GM19467 (cell line): ENCODE measurements at regions not wholly inside any gene's neighbourhood (a gene's known extent, or its start where the extent isn't known, plus 50 kb on each side); places are given as distances from the start of the nearest gene placed in this dataset.
"Not testable (repeated sequence)": the region's sequence is repeated elsewhere in the genome, so short reads cannot be mapped to it uniquely, and the experiment has no call there.

Source experiments
- ATAC-seq: cut with Tn5 transposase; IDR thresholded peaks from one replicate; pipeline ENCODE4 v1.9.1; 2021; ENCODE audit warnings: mild to moderate bottlenecking, moderate library complexity; ENCODE audit not compliant: unreplicated experiment

GRCh38 chr21:27860314-27860955, 893.5 kb upstream of the ADAMTS5 start:
- not testable (repeated sequence) for ATAC-seq

- not testable (repeated sequence) for ATAC-seq
Measured at GRCh38 chr21:27858053-27858825, 891.4 kb upstream of the ADAMTS5 start.

- ATAC-seq = not testable (repeated sequence)
Measured at GRCh38 chr21:27856988-27857387, 890.1 kb upstream of the ADAMTS5 start.

- ATAC-seq = no peak
Measured at GRCh38 chr21:27841084-27841672, 874.3 kb upstream of the ADAMTS5 start.

- no peak for ATAC-seq
Measured at GRCh38 chr21:27840262-27840661, 873.4 kb upstream of the ADAMTS5 start.

- ATAC-seq = no peak
Measured at GRCh38 chr21:27839512-27840115, 872.7 kb upstream of the ADAMTS5 start.

GRCh38 chr21:27838573-27838972, 871.7 kb upstream of the ADAMTS5 start:
- ATAC-seq = no peak

GRCh38 chr21:27837936-27838335, 871.0 kb upstream of the ADAMTS5 start:
- ATAC-seq = no peak

GRCh38 chr21:27833298-27833697, 866.4 kb upstream of the ADAMTS5 start:
- ATAC-seq = no peak

- ATAC-seq = no peak
Measured at GRCh38 chr21:27831816-27832569, 865.1 kb upstream of the ADAMTS5 start.

- no peak for ATAC-seq
Measured at GRCh38 chr21:27831177-27831576, 864.3 kb upstream of the ADAMTS5 start.

- no peak for ATAC-seq
Measured at GRCh38 chr21:27827972-27828371, 861.1 kb upstream of the ADAMTS5 start.

- no peak for ATAC-seq
Measured at GRCh38 chr21:27825035-27825434, 858.1 kb upstream of the ADAMTS5 start.

- ATAC-seq = no peak
Measured at GRCh38 chr21:27823652-27824201, 856.8 kb upstream of the ADAMTS5 start.

- ATAC-seq = no peak
Measured at GRCh38 chr21:27820342-27820741, 853.5 kb upstream of the ADAMTS5 start.

GRCh38 chr21:27819299-27819698, 852.4 kb upstream of the ADAMTS5 start:
- ATAC-seq = no peak

GRCh38 chr21:27818847-27819246, 852.0 kb upstream of the ADAMTS5 start:
- no peak for ATAC-seq

- ATAC-seq = no peak
Measured at GRCh38 chr21:27817902-27818623, 851.2 kb upstream of the ADAMTS5 start.

- no peak for ATAC-seq
Measured at GRCh38 chr21:27817074-27817473, 850.2 kb upstream of the ADAMTS5 start.

- ATAC-seq = no peak
Measured at GRCh38 chr21:27816301-27816700, 849.4 kb upstream of the ADAMTS5 start.
